Mucosa of descending colon (tissue), 3 donors: ENCODE measurements at regions not wholly inside any gene's neighbourhood (a gene's known extent, or its start where the extent isn't known, plus 50 kb on each side); places are given as distances from the start of the nearest gene placed in this dataset.

Experiments
- ATAC-seq: fragments of 200-7000 bp; cut with Tn5 transposase; one replicate; pipeline ENCODE4 v1.9.1; 2020; ENCODE audit warnings: mild to moderate bottlenecking, moderate library complexity
- DNase-seq, 3 donors: peaks; one replicate each; pipeline ENCODE4 v3.0.0-alpha.2; 2020
- H3K36me3 ChIP-seq: fragments of 200-600 bp; one replicate; pipeline ENCODE4 v1.8.0; 2021; ENCODE audit warnings: low read depth, mild to moderate bottlenecking
- H3K4me1 ChIP-seq: fragments of 200-600 bp; one replicate; pipeline ENCODE4 v1.8.0; 2021; ENCODE audit warnings: low read depth, mild to moderate bottlenecking
- H3K4me3 ChIP-seq: fragments of 200-600 bp; one replicate; pipeline ENCODE4 v1.8.0; 2021; ENCODE audit warnings: mild to moderate bottlenecking
- H3K9me3 ChIP-seq: fragments of 200-600 bp; one replicate; pipeline ENCODE4 v1.8.0; 2021; ENCODE audit warnings: mild to moderate bottlenecking
- intact Hi-C, 2 donors: fragments of 100-400 bp; cut with DNase I in 1 of 2; cut with micrococcal nuclease in 1 of 2; formaldehyde crosslinking; loops; one replicate each; pipeline versions ENCODE4 v1.11.0 to v1.11.1; 2022; cut with DNase I, micrococcal nuclease
- TF ChIP-seq, protein P1 (sequence below): fragments of 200-600 bp; IDR thresholded peaks from one replicate; pipeline ENCODE4 v1.8.0; 2022; ENCODE audit warnings: antibody characterized with exemption, mild to moderate bottlenecking
- donor health status: DM: no; HTN: no; CAD: no; lungs with moderate emphysema.
- donor health status: DM: no; HTN: no; CAD: no.
- donor health status: DM: no; HTN: yes; CAD: no.

DNA sequence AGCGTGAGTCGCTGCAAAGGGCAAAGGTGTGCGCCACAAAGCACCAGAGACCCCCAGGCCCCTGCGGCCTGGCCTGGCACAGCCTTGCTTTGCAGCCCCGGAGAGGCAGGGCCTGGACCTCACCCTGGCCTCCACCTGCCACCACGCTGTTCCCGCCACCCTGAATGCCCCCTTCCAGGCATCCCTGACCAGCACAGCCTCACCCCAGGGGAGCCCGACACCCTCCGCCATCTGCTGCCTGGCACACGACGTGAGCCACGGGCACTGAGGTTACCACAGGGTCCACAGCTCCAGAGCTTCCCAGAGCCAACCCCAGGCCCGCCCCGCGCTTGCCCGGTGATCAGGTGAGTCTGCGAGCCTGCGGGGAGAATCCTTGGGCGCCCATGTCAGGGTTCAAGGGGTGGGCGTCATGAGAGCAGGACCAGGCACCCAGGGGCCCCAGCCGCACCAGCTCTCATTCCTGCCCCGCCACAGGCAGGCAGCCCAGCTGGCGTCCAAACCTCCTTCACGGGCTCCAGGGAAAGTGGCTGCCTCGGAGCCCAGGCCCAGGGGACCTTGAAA lies 171.3 kb downstream of the BRD1 start:
- Histone ChIP-seq H3K9me3 (no peaks in the 10 kb centered on the region), H3K4me3 (no peak overlapping the region), H3K36me3 (no peaks in the 10 kb centered on the region), H3K4me1 (no peaks in the 10 kb centered on the region)
- intact Hi-C loops, result no loop called here
- ATAC-seq (no peak), DNase-seq (peak in 1 of 3 donors; percentile 24)
- TF ChIP-seq, protein P1, sequence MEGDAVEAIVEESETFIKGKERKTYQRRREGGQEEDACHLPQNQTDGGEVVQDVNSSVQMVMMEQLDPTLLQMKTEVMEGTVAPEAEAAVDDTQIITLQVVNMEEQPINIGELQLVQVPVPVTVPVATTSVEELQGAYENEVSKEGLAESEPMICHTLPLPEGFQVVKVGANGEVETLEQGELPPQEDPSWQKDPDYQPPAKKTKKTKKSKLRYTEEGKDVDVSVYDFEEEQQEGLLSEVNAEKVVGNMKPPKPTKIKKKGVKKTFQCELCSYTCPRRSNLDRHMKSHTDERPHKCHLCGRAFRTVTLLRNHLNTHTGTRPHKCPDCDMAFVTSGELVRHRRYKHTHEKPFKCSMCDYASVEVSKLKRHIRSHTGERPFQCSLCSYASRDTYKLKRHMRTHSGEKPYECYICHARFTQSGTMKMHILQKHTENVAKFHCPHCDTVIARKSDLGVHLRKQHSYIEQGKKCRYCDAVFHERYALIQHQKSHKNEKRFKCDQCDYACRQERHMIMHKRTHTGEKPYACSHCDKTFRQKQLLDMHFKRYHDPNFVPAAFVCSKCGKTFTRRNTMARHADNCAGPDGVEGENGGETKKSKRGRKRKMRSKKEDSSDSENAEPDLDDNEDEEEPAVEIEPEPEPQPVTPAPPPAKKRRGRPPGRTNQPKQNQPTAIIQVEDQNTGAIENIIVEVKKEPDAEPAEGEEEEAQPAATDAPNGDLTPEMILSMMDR, result no peak

DNA sequence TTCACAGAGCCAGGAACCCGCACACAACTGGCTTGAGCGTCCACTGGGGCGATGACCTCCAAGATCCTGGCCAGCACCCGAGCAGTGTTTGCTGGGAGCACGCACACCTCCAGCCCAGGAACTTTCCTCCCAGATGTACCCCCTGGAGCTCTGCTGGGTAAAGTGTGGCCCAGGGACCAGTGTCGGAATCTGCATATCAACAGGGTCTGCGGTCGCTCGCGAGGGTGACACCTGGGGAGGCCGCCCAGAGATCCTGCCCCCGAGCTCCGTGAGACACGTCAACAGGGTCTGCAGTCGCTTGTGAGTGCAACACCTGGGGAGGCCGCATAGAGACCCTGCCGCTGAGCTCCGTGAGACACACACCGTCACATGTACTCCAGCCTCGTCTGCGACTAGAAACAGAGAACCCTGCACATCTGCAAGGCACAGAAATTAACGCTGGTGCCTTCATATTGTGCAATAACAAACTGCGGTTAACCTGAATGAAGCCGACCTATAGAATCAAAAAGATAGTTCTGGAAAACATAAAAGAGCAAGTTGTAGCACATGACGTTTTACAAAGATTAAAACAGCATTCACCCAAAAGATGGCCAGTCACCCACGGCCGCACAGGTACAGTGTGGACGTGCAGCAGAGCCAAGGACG lies 172.4 kb downstream of the BRD1 start:
- no peak overlapping the region for H3K4me3 ChIP-seq
- TF ChIP-seq, protein P1, result no peak
- DNase-seq (no peak), ATAC-seq (no peak)
- no peaks in the 10 kb centered on the region for H3K4me1 ChIP-seq
- no peaks in the 10 kb centered on the region for H3K9me3 ChIP-seq
- intact Hi-C loops, result no loop called here
- H3K36me3 ChIP-seq, result no peaks in the 10 kb centered on the region

DNA sequence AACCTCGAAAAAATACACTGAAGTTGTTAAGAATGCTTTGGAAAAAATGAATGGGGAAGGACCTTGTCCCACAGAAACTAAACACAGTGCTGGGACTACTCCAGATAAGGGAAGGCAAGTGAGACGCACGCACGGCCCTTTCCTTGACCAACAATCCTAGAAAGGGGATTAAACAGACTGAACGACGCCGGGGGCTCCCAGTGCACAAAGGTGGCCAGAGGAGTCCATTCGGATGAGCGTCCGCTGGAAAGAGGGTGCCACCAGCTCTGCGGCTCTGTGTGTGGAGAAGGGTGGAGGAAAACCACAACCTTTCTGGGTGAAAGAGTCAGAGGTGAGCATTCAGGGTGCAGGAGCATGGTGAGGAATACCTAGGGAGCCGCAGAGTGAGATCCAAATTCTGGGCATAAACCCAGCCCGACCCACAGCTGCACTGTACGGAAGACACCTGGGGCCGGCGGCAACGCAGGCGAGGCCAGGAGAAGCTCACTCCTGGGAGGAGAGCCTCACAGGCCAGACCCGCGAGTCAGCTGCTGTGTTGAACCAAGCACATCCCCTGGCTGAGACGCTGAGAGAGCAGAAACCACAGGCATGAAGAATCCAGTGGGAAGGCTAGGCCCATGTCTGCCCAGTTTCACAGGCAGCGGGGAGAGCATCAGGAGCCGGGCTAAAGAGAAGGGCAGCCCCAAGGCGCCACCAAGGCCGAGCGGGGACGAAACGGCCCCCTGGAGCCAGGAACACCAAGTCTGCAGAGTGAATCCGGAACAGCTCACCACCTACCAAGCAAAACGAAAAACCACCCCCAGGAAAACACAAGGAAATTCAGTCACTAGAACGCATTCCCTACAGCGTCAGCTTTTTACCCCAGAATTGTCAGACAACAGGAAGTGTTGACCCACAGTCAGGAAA lies 177.1 kb downstream of the BRD1 start:
- Histone ChIP-seq H3K4me1 (no peaks in the 10 kb centered on the region), H3K4me3 (no peak overlapping the region), H3K36me3 (no peaks in the 10 kb centered on the region), H3K9me3 (no peaks in the 10 kb centered on the region)
- TF ChIP-seq, protein P1, result no peak
- no peak for ATAC-seq
- intact Hi-C loops, result no loop called here
- DNase-seq, result peak in 1 of 3 donors; percentile 18

DNA sequence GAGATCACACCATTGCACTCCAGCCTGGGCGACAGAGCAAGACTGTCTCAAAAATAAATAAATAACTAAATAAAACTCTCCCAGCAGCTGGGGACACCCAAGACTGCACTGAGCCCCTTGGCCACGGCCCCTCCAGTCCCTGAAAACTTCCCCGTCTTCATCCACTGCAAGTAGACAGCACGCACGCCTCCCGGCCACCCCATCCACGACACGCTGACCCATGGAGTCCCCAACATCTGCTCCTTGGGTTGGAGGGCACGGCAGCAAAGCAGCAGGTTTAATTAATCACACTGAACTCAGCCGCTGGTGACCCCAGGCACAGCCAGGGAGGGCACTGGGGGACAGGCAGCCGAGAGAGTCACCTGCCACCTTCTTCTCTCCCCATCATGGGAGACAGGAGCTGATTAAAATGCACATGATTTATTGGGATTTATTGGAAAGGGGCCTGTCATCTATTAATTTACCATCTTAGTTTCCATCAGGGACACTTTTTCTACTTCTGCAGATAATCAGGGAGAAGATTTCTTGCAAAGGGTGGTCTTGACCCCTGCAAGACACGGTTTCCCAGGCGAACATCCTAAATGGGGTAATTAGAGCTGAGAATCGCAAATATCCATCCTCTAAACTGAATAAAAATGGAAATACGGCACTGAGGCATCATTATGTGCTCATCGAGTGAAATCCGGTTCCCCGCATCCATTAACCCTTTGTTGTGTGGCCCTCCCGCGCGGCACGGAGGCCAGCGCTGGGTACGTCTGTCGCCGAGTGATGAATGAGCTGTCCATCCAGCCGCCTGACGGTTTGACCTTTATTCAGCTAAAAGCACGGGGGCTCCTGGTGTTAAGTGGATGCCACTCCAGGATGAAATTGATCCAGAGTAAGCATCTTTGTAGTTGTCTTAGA lies 178.3 kb downstream of the BRD1 start:
- no peaks in the 10 kb centered on the region for H3K9me3 ChIP-seq
- H3K36me3 ChIP-seq, result no peaks in the 10 kb centered on the region
- no peak overlapping the region for H3K4me3 ChIP-seq
- DNase-seq (peak in 1 of 3 donors; percentile 28), ATAC-seq (no peak)
- intact Hi-C loops, result no loop called here
- H3K4me1 ChIP-seq, result no peaks in the 10 kb centered on the region
- TF ChIP-seq, protein P1, result no peak

DNA sequence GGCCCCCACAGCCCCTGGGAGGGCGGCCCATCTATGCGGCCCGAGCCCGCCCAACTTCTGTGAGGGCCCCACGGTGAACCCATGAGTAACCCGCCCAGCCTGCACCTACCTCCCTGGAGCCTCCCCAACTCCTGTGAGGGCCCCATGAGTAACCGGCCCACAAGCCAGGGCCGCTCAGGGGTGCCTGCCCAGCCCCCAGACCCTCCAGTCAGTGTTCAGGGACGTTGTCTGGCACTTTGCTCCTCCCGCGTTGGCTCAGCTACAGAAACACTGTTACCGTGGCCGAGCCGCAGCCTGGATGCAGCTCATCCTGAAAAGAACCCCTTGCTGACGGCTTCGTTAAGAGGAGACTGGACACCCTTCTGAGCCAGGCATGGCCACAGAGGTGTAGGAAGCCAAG lies 179.6 kb downstream of the BRD1 start:
- ATAC-seq (no peak), DNase-seq (peak in 1 of 3 donors; percentile 22)
- H3K36me3 ChIP-seq, result no peaks in the 10 kb centered on the region
- TF ChIP-seq, protein P1, result no peak
- intact Hi-C loops, result no loop called here
- no peaks in the 10 kb centered on the region for H3K4me1 ChIP-seq
- H3K4me3 ChIP-seq, result no peak overlapping the region
- no peaks in the 10 kb centered on the region for H3K9me3 ChIP-seq
